ENCODE measurements at regions not wholly inside any gene's neighbourhood (a gene's known extent, or its start where the extent isn't known, plus 50 kb on each side); places are given as distances from the start of the nearest gene placed in this dataset.

GRCh38 chr4:31343061-31343460 lies 622.9 kb downstream of the PCDH7 start:
- no peak for TF ChIP-seq EZH2 (IDR thresholded peaks at IDR 0.05; ENCODE audit: insufficient read depth, poor library complexity, severe bottlenecking)
- TF ChIP-seq EZH2phosphoT487 (IDR thresholded peaks at IDR 0.05; ENCODE audit: insufficient read depth, low read depth) = no peak
